ENCODE measurements at regions not wholly inside any gene's neighbourhood (a gene's known extent, or its start where the extent isn't known, plus 50 kb on each side); places are given as distances from the start of the nearest gene placed in this dataset.

DNA sequence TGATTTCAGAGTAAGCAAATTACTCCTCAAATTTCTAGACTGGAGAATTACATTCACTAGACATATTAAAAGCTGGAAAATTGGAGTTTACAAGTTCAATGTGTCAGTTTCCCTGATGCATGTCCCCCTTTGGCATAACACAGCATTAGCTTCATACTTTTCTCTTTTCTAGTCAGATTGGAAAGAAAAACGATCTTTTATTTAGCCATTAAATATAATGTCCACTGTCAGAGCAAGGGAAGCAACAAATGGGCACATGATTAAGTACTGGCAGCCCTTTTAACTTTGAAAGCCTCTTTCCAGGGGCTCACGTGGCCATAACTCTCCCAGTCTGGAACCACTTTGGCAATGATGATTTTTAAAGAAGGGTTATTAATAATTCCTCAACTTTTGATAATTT is 203.3 kb downstream of the KCNN2 start:
- no peak for TF ChIP-seq POLR2A (IDR thresholded peaks at IDR 0.05)
- no peak for TF ChIP-seq POLR2AphosphoS5 (IDR thresholded peaks at IDR 0.05)
- TF ChIP-seq CTCF (IDR thresholded peaks at IDR 0.05 in 8 of 11, conservative IDR thresholded peaks at IDR 0.05 in 3 of 11): no peak
- DNase-seq: no peak
- Histone ChIP-seq H3K27ac (no peak overlapping the region), H3K36me3 (no peaks in the 10 kb centered on the region), H3K9me3 (peaks cover 0 to 43% (median 28%) of the 10 kb centered on the region in 8 donors), H3K27me3 (replicated peaks in 1 of 7) (no peaks in the 10 kb centered on the region), H3K4me1 (no peaks in the 10 kb centered on the region), H3K4me3 (no peak overlapping the region)
- intact Hi-C loops (cut with DNase I; ENCODE audit: low total_unique reads): no loop called here
- 33 to 64% (median 37%) methylated on average over 2 of the region's 2 CpGs for WGBS, 5 donors

DNA sequence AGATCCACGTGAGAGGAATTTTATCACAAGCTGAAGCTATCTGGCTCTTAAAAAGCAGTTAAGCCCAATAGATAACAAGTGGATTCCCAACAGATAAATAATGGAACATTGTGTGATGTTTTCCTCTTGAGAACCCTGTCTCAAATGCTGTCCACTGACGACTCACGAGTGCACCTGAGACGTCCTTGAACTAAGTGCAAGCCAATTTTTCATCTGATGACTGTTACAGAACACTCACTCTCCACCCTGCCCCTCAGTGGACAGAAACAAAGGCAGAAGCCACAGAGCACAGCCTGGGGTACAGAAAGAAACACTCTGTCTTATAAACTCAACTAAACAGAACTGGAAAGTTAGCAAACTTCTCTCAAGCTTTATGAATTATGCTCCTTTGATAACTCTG is 199.5 kb downstream of the KCNN2 start:
- no peaks in the 10 kb centered on the region for H3K27me3 ChIP-seq (replicated peaks in 1 of 7)
- WGBS, 5 donors: 56 to 67% (median 61%) methylated on average over 4 of the region's 4 CpGs
- TF ChIP-seq POLR2A (IDR thresholded peaks at IDR 0.05) (no peak), POLR2AphosphoS5 (IDR thresholded peaks at IDR 0.05) (no peak), CTCF (IDR thresholded peaks at IDR 0.05 in 8 of 11, conservative IDR thresholded peaks at IDR 0.05 in 3 of 11) (no peak)
- H3K36me3 ChIP-seq: no peaks in the 10 kb centered on the region
- H3K27ac ChIP-seq: no peak overlapping the region
- no peaks in the 10 kb centered on the region for H3K4me1 ChIP-seq
- no peak overlapping the region for H3K4me3 ChIP-seq
- no peak for DNase-seq
- peaks cover 0 to 14% (median 2%) of the 10 kb centered on the region in 8 donors for H3K9me3 ChIP-seq
- intact Hi-C loops (cut with DNase I; ENCODE audit: low total_unique reads): no loop called here
